GM04504 (cell line): ENCODE measurements at regions not wholly inside any gene's neighbourhood (a gene's known extent, or its start where the extent isn't known, plus 50 kb on each side); places are given as distances from the start of the nearest gene placed in this dataset.

Source experiments
- DNase-seq: peaks from one replicate; pipeline ENCODE4 v3.0.0-alpha.2; 2012; ENCODE audit warnings: low read depth

- DNase-seq = no peak
Measured at GRCh38 chr15:37876900-37877299, 57.5 kb upstream of the TMCO5A start.

GRCh38 chr15:37877851-37878741 lies 56.3 kb upstream of the TMCO5A start:
- DNase-seq = peak; percentile 16

- peak; percentile 24 for DNase-seq
Measured at GRCh38 chr15:37880009-37880834, 54.2 kb upstream of the TMCO5A start.

- DNase-seq = no peak
Measured at GRCh38 chr15:37880835-37881153, 53.6 kb upstream of the TMCO5A start.

- DNase-seq = no peak
Measured at GRCh38 chr15:37881237-37882013, 53.0 kb upstream of the TMCO5A start.

GRCh38 chr15:37882640-37883039 lies 51.8 kb upstream of the TMCO5A start:
- DNase-seq = no peak
